ENCODE measurements at regions not wholly inside any gene's neighbourhood (a gene's known extent, or its start where the extent isn't known, plus 50 kb on each side); places are given as distances from the start of the nearest gene placed in this dataset.
"Not testable (repeated sequence)": the region's sequence is repeated elsewhere in the genome, so short reads cannot be mapped to it uniquely, and the experiment has no call there.

DNA sequence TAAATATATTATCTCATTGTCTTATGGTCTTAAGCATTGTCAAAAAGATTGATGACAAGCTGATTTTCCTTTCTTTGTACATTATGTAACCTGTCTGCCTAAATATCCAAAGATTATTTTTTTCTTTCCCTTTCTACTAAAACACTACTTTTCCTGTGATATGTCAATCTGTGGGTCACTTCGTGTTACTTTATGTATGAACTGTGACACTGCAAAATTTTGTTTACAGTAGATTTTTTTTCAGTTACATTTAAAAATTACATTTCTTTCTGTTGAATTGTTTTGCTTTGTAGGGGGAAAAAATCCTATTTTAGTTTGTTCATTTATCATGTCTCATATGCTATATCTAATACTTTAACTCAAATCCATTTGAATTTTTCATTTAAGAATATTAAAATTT lies 392.3 kb upstream of the ATXN7L3B start:
- TF ChIP-seq, protein P1, sequence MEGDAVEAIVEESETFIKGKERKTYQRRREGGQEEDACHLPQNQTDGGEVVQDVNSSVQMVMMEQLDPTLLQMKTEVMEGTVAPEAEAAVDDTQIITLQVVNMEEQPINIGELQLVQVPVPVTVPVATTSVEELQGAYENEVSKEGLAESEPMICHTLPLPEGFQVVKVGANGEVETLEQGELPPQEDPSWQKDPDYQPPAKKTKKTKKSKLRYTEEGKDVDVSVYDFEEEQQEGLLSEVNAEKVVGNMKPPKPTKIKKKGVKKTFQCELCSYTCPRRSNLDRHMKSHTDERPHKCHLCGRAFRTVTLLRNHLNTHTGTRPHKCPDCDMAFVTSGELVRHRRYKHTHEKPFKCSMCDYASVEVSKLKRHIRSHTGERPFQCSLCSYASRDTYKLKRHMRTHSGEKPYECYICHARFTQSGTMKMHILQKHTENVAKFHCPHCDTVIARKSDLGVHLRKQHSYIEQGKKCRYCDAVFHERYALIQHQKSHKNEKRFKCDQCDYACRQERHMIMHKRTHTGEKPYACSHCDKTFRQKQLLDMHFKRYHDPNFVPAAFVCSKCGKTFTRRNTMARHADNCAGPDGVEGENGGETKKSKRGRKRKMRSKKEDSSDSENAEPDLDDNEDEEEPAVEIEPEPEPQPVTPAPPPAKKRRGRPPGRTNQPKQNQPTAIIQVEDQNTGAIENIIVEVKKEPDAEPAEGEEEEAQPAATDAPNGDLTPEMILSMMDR (IDR thresholded peaks at IDR 0.05; ENCODE audit: low read depth, low read length, missing control alignments) = no peak
- H3K4me3 ChIP-seq (ENCODE audit: low read depth, low read length) = no peak overlapping the region
- DNase-seq (ENCODE audit: low read depth) = no peak

DNA sequence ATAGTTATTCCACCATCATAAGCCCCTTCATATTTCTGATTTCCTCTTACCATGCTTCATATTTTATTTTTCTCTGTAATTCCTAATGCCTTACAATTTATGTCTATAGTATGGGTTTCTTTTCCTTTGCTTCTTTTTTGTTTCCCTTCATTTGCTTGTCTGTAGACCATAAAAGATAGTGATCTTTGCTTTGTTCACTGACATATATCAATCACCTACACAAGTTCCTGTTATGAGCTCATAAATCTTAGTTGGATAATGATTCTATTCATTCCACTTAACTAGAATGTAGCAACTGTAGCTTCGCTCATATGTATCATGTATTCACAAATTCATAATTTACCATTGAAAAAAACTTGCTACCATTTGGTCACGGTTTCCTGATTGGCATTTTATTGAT lies 388.8 kb upstream of the ATXN7L3B start:
- TF ChIP-seq, protein P1 (IDR thresholded peaks at IDR 0.05; ENCODE audit: low read depth, low read length, missing control alignments) = no peak
- no peak for DNase-seq (ENCODE audit: low read depth)
- no peak overlapping the region for H3K4me3 ChIP-seq (ENCODE audit: low read depth, low read length)

DNA sequence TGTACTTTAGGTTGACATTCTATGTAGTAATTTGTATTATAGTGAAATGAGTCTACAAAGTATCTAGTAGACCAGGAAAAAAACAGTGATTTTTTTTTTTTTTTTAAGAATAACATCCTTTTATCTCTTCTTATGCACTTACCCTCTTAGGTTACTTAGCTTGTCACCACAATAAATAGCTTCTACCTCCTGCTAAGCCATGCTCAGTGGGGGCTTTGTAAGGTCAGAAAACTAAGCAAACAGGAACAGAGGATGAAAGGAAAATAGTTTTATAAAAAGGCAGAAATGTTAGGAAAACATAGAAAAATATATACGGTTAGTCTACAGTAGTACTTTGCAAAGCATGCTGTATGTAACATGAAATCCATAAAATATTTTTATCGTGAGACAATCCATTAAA lies 385.3 kb upstream of the ATXN7L3B start:
- TF ChIP-seq, protein P1 (IDR thresholded peaks at IDR 0.05; ENCODE audit: low read depth, low read length, missing control alignments) = no peak
- no peak overlapping the region for H3K4me3 ChIP-seq (ENCODE audit: low read depth, low read length)
- DNase-seq (ENCODE audit: low read depth) = no peak

DNA sequence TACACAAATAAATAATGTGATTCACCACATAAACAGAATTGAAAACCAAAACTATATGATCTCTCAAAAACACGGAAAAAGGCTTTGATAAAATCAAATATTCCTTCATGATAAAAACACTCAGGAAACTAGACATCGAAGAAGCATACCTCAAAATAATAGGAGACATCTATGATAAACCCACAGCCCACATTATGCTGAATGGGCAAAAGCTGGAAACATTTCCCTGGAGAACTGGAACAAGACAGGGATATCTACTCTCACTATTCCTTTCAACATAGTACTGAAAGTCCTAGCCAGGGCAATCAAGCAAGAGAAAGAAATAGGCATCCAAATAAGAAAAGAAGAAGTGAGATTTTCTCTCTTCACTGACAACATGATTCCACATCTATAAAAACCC lies 371.5 kb upstream of the ATXN7L3B start:
- TF ChIP-seq, protein P1 (IDR thresholded peaks at IDR 0.05; ENCODE audit: low read depth, low read length, missing control alignments) = no peak
- no peak for DNase-seq (ENCODE audit: low read depth)
- H3K4me3 ChIP-seq (ENCODE audit: low read depth, low read length) = no peak overlapping the region

DNA sequence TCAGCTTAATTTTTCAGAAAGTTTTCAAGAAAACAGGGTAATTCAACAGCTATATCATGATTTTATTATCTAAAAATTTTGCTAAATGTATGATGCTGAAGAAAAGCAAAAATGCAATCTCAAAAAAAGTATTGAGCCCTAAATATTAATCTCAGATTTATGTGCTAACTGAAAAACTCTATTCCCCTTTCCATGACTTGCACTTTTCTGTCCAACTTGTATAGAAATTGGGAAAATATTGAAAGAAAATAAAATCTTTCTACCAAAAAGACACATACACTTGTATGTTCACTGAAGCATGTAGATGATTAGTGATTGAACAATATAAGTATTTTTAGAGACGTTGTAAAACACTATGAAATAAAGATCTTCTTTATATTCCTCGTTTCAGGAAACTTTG lies 368.0 kb upstream of the ATXN7L3B start:
- H3K4me3 ChIP-seq (ENCODE audit: low read depth, low read length) = no peak overlapping the region
- TF ChIP-seq, protein P1 (IDR thresholded peaks at IDR 0.05; ENCODE audit: low read depth, low read length, missing control alignments) = no peak
- no peak for DNase-seq (ENCODE audit: low read depth)

DNA sequence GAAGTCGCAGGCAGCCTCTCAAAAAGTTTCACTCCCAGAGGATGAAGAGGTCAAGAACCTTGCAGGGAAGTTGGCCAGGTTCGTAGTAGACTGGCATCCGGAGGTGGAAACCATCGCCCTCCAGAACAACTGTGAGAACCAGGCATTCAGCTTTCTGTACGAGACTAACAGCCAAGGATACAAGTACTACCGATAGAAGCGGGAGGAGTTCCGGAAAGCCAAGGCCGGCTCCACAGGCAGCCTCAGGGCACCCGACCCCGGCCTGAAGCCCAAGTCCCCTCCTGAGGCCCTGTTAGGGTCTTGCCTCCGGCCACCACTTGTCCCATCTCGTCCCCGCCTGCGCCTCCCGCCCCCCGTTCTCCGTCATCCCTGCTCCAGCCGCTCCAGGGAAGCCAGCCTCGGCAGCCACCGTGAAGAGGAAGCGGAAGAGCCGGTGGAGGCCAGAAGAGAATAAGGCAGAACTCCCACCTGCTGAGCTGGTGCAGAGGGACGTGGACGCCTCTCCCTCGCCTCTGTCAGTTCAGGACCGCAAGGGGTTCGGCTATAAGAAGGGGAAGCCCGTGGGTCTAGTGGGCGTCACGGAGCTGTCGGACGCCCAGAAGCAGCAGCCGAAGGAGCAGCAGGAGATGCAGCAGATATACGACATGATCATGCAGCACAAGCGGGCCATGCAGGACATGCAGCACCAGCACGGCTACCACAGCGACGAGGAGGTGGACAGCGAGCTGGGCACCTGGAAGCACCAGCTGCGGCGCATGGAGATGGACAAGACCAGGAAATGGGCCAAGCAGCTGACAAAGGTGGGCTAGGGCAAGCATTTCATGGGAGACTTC lies 366.8 kb upstream of the ATXN7L3B start:
- no peak overlapping the region for H3K4me3 ChIP-seq (ENCODE audit: low read depth, low read length)
- TF ChIP-seq, protein P1 (IDR thresholded peaks at IDR 0.05; ENCODE audit: low read depth, low read length, missing control alignments) = no peak
- no peak for DNase-seq (ENCODE audit: low read depth)

DNA sequence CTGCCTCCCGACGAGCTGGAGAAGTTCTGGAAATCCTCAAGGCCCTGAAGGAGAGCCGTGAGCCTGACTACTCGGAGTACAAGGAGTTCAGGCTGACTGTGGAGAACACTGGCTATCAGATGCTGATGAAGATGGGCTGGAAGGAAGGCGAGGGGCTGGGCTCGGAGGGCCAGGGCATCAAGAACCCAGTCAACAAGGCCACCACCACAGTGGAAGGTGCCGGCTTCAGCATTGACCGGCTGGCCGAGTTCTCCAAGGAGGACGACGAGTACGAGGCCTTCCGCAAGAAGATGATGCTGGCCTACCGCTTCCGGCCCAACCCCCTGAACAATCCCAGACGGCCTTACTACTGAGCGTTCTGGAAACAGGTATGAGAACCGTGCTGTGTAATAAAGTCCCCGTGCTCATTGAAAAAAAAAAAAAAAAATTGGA lies 366.1 kb upstream of the ATXN7L3B start:
- no peak for DNase-seq (ENCODE audit: low read depth)
- H3K4me3 ChIP-seq (ENCODE audit: low read depth, low read length) = no peak overlapping the region
- TF ChIP-seq, protein P1 (IDR thresholded peaks at IDR 0.05; ENCODE audit: low read depth, low read length, missing control alignments) = no peak

DNA sequence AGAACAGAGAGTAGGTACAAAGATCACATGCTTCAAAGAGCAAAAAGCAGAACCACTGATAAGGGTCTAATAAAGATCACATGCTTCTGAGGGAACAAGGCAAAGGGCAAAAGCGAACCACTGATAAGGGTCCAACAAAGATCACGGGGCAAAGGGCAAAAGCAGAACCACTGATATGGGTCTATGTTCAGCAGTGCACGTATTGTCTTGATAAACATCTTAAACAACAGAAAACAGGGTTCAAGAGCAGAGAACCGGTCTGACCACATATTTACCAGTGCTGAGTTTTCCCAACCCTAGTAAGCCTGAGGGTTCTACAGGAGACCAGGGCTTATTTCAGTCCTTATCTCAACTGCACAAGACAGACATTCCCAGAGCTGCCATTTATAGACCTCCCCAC lies 362.7 kb upstream of the ATXN7L3B start:
- H3K4me3 ChIP-seq (ENCODE audit: low read depth, low read length) = not testable (repeated sequence)

More for the DNA sequence above, 362.7 kb upstream of the ATXN7L3B start:
- not testable (repeated sequence) for DNase-seq (ENCODE audit: low read depth)
